Neural progenitor cell (in vitro differentiated cells): ENCODE measurements at regions not wholly inside any gene's neighbourhood (a gene's known extent, or its start where the extent isn't known, plus 50 kb on each side); places are given as distances from the start of the nearest gene placed in this dataset.

Source experiments
- CTCF ChIP-seq: fragments of 200-600 bp; sonication (generic); IDR thresholded peaks from 2 replicates; pipeline ENCODE4 v1.5.1; 2017; ENCODE audit warnings: antibody characterized with exemption, mild to moderate bottlenecking
- EZH2 ChIP-seq: fragments of 200-600 bp; sonication (generic); IDR thresholded peaks from 2 replicates; pipeline ENCODE4 v1.6.1; 2017; ENCODE audit warnings: antibody characterized with exemption, mild to moderate bottlenecking, moderate library complexity
- EZH2phosphoT487 ChIP-seq: fragments of 200-600 bp; sonication (generic); IDR thresholded peaks from 2 replicates; pipeline ENCODE4 v1.6.1; 2017; ENCODE audit warnings: antibody characterized with exemption

- TF ChIP-seq CTCF, result no peak
- TF ChIP-seq EZH2, result no peak
- TF ChIP-seq EZH2phosphoT487, result no peak
Measured at GRCh38 chr10:57465155-57465554, 802.5 kb downstream of the IPMK start.
